ENCODE measurements at regions not wholly inside any gene's neighbourhood (a gene's known extent, or its start where the extent isn't known, plus 50 kb on each side); places are given as distances from the start of the nearest gene placed in this dataset.
"Not testable (repeated sequence)": the region's sequence is repeated elsewhere in the genome, so short reads cannot be mapped to it uniquely, and the experiment has no call there.

DNA sequence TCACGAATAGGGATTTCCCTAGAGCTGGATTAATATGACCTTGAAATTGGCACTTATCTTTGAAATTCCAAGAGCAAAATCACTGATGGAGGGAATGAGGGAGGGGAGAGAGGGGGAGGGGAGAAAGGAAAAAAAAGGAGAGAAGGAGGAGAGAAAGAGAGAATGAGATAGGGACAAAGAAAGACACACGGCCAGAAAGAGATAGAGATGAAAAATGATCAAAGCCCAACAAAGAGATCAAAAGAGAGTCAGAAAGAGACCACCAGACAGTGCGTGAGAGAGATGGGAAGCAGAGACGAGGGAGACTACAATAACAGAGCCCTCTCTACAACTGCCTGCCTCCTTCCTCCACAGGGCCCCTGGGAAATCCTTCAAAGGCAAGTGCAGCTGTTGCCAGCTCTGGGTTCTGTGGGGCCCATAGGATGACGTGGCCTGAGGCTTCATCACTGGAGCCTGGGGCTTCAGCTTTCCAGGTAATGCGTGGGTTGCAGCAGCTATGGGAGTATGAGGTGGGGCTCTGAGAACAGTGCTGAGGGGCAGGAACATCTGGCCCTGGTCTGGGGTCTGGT lies 58.3 kb upstream of the SHB start:
- DNase-seq (ENCODE audit: low read depth in 3 of 3), result no peak

DNA sequence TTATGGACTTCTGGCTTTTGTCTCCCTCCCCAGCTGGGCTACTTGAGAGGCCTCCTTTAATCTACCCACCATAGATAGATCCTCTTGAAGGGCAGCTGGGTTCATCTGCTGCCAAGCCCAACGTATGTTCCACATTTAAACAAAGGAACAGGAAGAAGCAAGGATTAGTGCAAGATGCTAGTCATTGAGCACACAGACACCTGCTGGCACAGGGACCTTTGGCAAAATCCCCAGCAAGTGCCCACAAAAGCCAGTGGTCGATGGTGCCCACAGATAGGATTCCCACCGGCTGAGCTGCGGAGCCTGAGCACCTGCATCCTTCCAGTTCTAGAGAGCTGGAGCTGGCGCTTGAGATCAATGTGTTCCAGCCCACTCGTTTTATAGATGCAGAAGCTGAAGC lies 57.7 kb upstream of the SHB start:
- no peak for DNase-seq (ENCODE audit: low read depth in 3 of 3)

DNA sequence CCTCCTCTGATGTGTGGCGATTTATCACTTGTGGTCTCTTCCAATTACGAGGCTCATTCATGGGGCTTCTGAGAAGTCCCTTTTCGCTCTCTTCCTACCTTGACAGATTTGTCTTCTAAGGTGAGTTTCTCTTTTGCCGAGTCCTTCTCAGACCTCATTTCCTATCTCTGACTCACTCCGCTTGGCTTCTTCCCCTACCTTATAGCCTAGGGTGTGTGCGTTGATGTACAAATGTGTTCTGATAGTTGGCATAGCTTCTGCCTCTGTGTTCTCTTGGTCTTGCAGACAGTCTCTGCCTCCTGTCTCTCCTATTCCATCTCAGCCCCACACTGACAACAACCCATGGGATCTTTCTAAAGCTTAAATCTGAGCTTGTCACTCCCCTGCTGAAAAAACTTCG lies 56.9 kb upstream of the SHB start:
- no peak for DNase-seq (ENCODE audit: low read depth in 3 of 3)

DNA sequence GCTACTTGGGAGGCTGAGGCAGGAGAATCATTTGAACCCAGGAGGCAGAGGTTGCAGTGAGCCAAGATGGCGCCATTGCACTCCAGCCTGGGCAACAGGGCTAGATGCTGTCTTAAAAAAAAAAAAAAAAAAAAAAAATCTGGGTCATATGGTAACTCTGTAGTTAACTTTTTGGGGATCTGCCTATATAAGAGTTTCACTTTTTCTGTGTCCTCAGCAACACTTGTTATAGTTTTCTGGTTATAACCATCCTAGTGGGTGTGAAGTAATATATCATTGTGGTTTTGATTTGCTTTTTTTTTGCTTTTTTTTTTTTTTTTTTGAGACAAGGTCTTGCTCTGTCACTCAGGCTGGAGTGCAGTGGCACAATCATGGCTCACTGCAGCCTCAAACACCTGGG lies 54.3 kb upstream of the SHB start:
- not testable (repeated sequence) for DNase-seq (ENCODE audit: low read depth in 3 of 3)

DNA sequence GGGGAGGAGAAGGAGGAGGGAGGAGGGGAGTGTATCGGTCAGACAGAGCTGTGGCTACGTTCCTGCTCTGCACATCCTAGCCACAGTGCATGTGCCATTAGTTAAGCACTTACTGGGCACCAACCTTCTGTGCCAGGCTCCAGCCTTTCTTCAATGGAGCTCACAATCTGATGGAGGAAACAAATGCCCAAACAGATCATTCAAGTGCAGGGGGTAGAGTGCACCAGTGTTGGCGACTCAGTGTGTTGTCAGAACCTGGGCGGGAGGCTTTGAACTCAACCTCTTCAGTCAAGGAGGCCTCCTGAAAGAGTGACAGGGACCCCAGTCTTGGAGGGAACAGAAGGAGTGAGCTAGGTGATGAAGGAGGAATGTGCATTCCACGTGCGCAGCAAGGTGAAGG lies 51.9 kb upstream of the SHB start:
- no peak for DNase-seq (ENCODE audit: low read depth in 3 of 3)

DNA sequence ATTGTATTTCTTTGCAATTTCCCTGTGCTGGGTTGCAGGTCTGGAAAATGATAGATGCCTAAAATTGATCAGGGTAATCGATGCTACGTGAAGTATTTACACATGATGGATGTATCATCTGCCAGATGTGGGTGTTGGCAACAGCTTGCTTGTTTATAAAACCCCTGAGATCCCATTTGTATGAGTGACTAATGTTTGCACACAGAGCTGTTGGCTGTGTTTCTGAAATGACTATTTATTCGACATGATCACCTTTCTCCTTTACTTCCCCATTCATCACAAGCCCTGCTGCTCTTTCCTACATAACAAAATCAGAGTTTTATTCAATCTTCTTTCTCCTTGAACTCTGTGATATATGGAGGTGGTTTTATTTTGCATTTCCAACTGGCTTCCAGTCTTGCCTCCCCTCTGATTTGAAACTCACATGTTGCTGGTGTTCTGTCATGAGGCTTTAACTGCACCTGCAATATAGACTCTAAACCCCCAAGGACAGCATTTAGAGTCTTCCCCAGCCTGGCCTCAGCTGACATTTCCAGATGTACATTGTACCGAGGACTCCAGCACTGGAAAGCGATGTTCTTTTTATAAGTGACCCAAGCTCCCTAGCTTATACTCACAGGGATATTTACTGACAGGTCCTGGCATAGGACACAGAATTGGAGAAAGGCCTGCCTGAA lies 50.7 kb upstream of the SHB start:
- DNase-seq (ENCODE audit: low read depth in 3 of 3), result no peak

DNA sequence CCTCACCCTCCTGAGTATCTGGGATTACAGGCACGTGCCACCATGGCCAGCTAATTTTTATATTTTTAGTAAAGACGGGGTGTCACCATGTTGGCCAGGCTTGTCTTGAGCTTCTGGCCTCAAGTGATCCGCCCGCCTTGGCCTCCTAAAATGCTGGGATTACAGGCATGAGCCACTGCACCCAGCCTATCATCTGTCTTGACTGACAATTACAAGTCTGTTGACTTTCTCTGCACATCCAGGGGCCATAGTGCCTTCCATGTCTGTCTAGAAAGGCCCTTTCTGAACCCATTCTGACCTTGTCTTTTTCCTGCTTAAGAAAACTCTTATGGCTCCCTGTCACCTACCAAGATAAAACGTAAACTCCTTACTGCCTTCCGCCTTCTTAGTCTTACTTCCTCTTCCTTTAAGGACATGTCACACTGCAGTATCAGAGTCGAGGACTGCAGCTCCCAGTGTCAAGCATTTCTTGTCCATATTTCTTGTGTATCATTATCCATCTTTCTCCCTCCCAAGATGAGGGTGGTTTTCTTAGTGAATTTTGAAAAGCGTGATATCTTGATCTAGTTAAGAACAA lies 49.9 kb upstream of the SHB start:
- no peak for DNase-seq (ENCODE audit: low read depth in 3 of 3)
